ENCODE measurements at regions not wholly inside any gene's neighbourhood (a gene's known extent, or its start where the extent isn't known, plus 50 kb on each side); places are given as distances from the start of the nearest gene placed in this dataset.

DNA sequence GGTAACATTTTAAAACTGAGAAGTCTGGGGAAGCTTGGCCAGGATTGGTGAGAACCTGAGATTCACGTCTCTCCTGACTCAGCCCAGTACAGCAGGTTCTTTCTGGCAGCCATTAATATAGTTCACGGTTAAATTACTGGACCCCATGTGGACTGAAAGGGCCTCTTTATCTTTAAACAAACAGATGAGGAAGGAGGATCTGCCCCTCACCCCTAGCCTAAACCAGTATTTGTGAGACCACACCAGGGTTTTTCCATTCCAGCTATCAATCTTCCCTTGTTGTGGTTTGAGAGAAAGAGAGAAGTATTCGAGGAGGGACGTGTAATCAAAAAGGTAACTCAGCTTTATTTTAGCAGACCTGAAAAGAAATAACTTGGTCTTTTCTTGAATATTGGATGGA lies 137.1 kb downstream of the PROX1 start:
- TF ChIP-seq CTCF (IDR thresholded peaks at IDR 0.05) (no peak), POLR2A (IDR thresholded peaks at IDR 0.05) (no peak)
- Histone ChIP-seq H3K9me3 (no peaks in the 10 kb centered on the region), H3K27ac (no peak overlapping the region), H3K36me3 (no peaks in the 10 kb centered on the region), H3K27me3 (no peaks in the 10 kb centered on the region), H3K4me3 (no peak overlapping the region), H3K4me1 (no peaks in the 10 kb centered on the region)
- intact Hi-C loops (cut with DNase I; ENCODE audit: low total_unique reads), result no loop called here
- DNase-seq, result no peak

- no peaks in the 10 kb centered on the region for H3K36me3 ChIP-seq
- H3K9me3 ChIP-seq, result no peaks in the 10 kb centered on the region
- intact Hi-C loops (cut with DNase I; ENCODE audit: low total_unique reads), result no loop called here
- H3K27me3 ChIP-seq, result no peaks in the 10 kb centered on the region
- no peak overlapping the region for H3K27ac ChIP-seq
- TF ChIP-seq CTCF (IDR thresholded peaks at IDR 0.05) (no peak), POLR2A (IDR thresholded peaks at IDR 0.05) (no peak)
- no peak for DNase-seq
- no peak overlapping the region for H3K4me3 ChIP-seq
- no peaks in the 10 kb centered on the region for H3K4me1 ChIP-seq
Observed at GRCh38 chr1:214125819-214126218, 138.0 kb downstream of the PROX1 start.

- Histone ChIP-seq H3K27me3 (no peaks in the 10 kb centered on the region), H3K9me3 (no peaks in the 10 kb centered on the region), H3K4me3 (no peak overlapping the region), H3K27ac (no peak overlapping the region), H3K4me1 (no peaks in the 10 kb centered on the region), H3K36me3 (no peaks in the 10 kb centered on the region)
- DNase-seq, result no peak
- TF ChIP-seq CTCF (IDR thresholded peaks at IDR 0.05), result no peak
- no peak for TF ChIP-seq POLR2A (IDR thresholded peaks at IDR 0.05)
- intact Hi-C loops (cut with DNase I; ENCODE audit: low total_unique reads), result no loop called here
Observed at GRCh38 chr1:214126697-214127146, 138.9 kb downstream of the PROX1 start.

DNA sequence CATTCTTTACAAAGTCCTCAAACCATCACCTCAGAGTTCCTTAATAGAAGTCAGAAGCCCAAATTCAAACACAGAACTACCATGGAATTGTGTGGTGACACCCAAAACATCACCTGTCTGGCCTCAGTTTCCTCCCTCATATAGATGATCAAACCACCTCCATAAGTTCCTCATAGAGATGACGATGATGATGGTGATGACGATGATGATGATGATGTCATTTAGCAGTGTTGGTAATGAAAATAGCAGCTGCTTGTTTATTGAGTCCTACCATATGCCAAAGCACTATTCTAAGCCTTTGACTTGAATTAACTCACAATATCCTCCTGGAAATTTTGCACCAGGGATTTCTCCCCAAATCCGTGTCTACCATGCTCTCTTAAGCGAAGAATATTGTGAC lies 139.9 kb downstream of the PROX1 start:
- Histone ChIP-seq H3K27ac (no peak overlapping the region), H3K36me3 (no peaks in the 10 kb centered on the region), H3K4me1 (no peaks in the 10 kb centered on the region), H3K27me3 (no peaks in the 10 kb centered on the region), H3K9me3 (no peaks in the 10 kb centered on the region), H3K4me3 (no peak overlapping the region)
- no peak for TF ChIP-seq POLR2A (IDR thresholded peaks at IDR 0.05)
- no peak for TF ChIP-seq CTCF (IDR thresholded peaks at IDR 0.05)
- intact Hi-C loops (cut with DNase I; ENCODE audit: low total_unique reads), result no loop called here
- no peak for DNase-seq

GRCh38 chr1:214135886-214136285 lies 145.1 kb upstream of the SMYD2 start:
- Histone ChIP-seq H3K27ac (no peak overlapping the region), H3K9me3 (no peaks in the 10 kb centered on the region), H3K27me3 (no peaks in the 10 kb centered on the region), H3K4me1 (no peaks in the 10 kb centered on the region), H3K36me3 (no peaks in the 10 kb centered on the region), H3K4me3 (no peak overlapping the region)
- intact Hi-C loops (cut with DNase I; ENCODE audit: low total_unique reads), result no loop called here
- TF ChIP-seq POLR2A (IDR thresholded peaks at IDR 0.05), result no peak
- TF ChIP-seq CTCF (IDR thresholded peaks at IDR 0.05), result no peak
- DNase-seq, result no peak

Measured in uterus (tissue), 3 donors.